ENCODE measurements at regions not wholly inside any gene's neighbourhood (a gene's known extent, or its start where the extent isn't known, plus 50 kb on each side); places are given as distances from the start of the nearest gene placed in this dataset.
"Not testable (repeated sequence)": the region's sequence is repeated elsewhere in the genome, so short reads cannot be mapped to it uniquely, and the experiment has no call there.

DNA sequence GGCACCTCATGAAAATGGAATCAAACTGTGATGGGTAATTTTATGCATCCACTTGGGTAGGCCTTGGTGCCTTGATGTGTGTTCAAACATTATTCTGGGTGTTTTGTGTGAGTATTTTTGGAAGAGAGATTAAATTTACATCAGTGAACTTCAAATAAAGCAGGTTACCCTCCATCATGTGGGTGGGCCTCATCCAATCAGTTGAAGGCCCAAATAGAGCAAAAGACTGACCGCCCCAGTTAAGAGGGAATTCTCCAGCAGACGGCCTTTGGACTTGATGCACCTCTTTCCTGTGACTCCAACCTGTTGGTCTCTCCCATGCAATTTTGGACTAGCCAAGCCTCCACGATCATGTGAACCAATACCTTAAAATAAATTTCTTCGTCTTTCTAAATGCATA is 97.7 kb upstream of the DPP6 start:
- peaks cover 27% of the 10 kb centered on the region for H3K9me3 ChIP-seq (ENCODE audit: control insufficient read depth, insufficient read depth, low read length)
- no peak overlapping the region for H3K27ac ChIP-seq (ENCODE audit: insufficient read depth, low read length)
- H3K4me3 ChIP-seq (ENCODE audit: insufficient read depth, low read depth, low read length), result no peak overlapping the region
- no peak overlapping the region for H2BK20ac ChIP-seq (ENCODE audit: low read depth, low read length)
- no CpG with 5 or more reads among the region's 4 CpGs for WGBS, 2 experiments (ENCODE audit: extremely low coverage in 2 of 2, insufficient read length in 1 of 2)
- no peak overlapping the region for H3K18ac ChIP-seq (ENCODE audit: low read depth, low read length)
- no peaks in the 10 kb centered on the region for H3K27me3 ChIP-seq (ENCODE audit: control insufficient read depth, insufficient read depth, low read length)
- H3K9me1 ChIP-seq (ENCODE audit: insufficient read depth, low read length), result no peaks in the 10 kb centered on the region
- H3K56ac ChIP-seq (ENCODE audit: extremely low read depth, insufficient read depth, low read length), result no peak overlapping the region
- no peak for DNase-seq
- no peak overlapping the region for H2AK5ac ChIP-seq (ENCODE audit: low read depth, low read length)
- no peaks in the 10 kb centered on the region for H3K4me1 ChIP-seq (ENCODE audit: control insufficient read depth, insufficient read depth, low read length)
- H2BK15ac ChIP-seq (ENCODE audit: low read depth, low read length), result no peak overlapping the region
- TF ChIP-seq, protein P1, sequence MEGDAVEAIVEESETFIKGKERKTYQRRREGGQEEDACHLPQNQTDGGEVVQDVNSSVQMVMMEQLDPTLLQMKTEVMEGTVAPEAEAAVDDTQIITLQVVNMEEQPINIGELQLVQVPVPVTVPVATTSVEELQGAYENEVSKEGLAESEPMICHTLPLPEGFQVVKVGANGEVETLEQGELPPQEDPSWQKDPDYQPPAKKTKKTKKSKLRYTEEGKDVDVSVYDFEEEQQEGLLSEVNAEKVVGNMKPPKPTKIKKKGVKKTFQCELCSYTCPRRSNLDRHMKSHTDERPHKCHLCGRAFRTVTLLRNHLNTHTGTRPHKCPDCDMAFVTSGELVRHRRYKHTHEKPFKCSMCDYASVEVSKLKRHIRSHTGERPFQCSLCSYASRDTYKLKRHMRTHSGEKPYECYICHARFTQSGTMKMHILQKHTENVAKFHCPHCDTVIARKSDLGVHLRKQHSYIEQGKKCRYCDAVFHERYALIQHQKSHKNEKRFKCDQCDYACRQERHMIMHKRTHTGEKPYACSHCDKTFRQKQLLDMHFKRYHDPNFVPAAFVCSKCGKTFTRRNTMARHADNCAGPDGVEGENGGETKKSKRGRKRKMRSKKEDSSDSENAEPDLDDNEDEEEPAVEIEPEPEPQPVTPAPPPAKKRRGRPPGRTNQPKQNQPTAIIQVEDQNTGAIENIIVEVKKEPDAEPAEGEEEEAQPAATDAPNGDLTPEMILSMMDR (conservative IDR thresholded peaks at IDR 0.05; ENCODE audit: low read depth, low read length), result no peak
- TF ChIP-seq, protein P2, sequence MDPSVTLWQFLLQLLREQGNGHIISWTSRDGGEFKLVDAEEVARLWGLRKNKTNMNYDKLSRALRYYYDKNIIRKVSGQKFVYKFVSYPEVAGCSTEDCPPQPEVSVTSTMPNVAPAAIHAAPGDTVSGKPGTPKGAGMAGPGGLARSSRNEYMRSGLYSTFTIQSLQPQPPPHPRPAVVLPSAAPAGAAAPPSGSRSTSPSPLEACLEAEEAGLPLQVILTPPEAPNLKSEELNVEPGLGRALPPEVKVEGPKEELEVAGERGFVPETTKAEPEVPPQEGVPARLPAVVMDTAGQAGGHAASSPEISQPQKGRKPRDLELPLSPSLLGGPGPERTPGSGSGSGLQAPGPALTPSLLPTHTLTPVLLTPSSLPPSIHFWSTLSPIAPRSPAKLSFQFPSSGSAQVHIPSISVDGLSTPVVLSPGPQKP (IDR thresholded peaks at IDR 0.05; ENCODE audit: borderline replicate concordance, low read depth, low read length), result no peak
- no peak for TF ChIP-seq FOS (IDR thresholded peaks at IDR 0.05; ENCODE audit: low read depth, low read length)
- H3K9ac ChIP-seq (ENCODE audit: low read depth, low read length), result no peak overlapping the region
- no peak overlapping the region for H3K4me2 ChIP-seq (ENCODE audit: low read depth, low read length)
- H3K14ac ChIP-seq (replicated peaks; ENCODE audit: low read depth, low read length), result no peak overlapping the region
- no TSS peak for BruUV-seq (replicated peaks)
- no peak overlapping the region for H2BK120ac ChIP-seq (ENCODE audit: low read depth, low read length)
- no peak for ATAC-seq (ENCODE audit: low read depth)
- in situ Hi-C loops (cut with MboI; ENCODE audit: low sequenced_read_pairs) (no loop called here), dilution Hi-C loops (cut with HindIII; ENCODE audit: low sequenced_read_pairs, unreplicated experiment) (no loop called here), intact Hi-C loops (cut with micrococcal nuclease) (no loop called here)
- no peak overlapping the region for H3K23ac ChIP-seq (ENCODE audit: low read depth, low read length)
- H3K79me1 ChIP-seq (ENCODE audit: low read depth in 1 of 2, low read length in 2 of 2), result no peaks in the 10 kb centered on the region
- H3K36me3 ChIP-seq (ENCODE audit: control insufficient read depth, insufficient read depth, low read length), result no peaks in the 10 kb centered on the region
- ChIA-PET POLR2A (ENCODE audit: unreplicated experiment) (no interaction called here), CTCF (no interaction called here)
- no peak overlapping the region for H4K8ac ChIP-seq (ENCODE audit: low read depth in 2 of 2, low read length in 2 of 2)
- H3K4ac ChIP-seq (ENCODE audit: low read depth, low read length), result no peak overlapping the region
- no peak overlapping the region for H2AK9ac ChIP-seq (replicated peaks; ENCODE audit: low read depth, low read length, poor library complexity)
- no peak overlapping the region for H4K5ac ChIP-seq (ENCODE audit: low read depth, low read length)
- H4K91ac ChIP-seq (ENCODE audit: insufficient read depth, low read depth, low read length), result no peak overlapping the region
- no peaks in the 10 kb centered on the region for H4K20me1 ChIP-seq (ENCODE audit: insufficient read depth, low read length)
- H2AFZ ChIP-seq (replicated peaks; ENCODE audit: low read length, poor library complexity), result no peak overlapping the region
- H2BK5ac ChIP-seq (ENCODE audit: low read depth, low read length, poor library complexity, severe bottlenecking), result no peak overlapping the region

GRCh38 chr7:153957677-153958076 is 94.5 kb upstream of the DPP6 start:
- H2BK20ac ChIP-seq (ENCODE audit: low read depth, low read length); in situ Hi-C loops (cut with MboI; ENCODE audit: low sequenced_read_pairs); CTCF ChIA-PET; H4K20me1 ChIP-seq (ENCODE audit: insufficient read depth, low read length); H3K4ac ChIP-seq (ENCODE audit: low read depth, low read length); BruUV-seq (replicated peaks); H3K4me2 ChIP-seq (ENCODE audit: low read depth, low read length); H4K5ac ChIP-seq (ENCODE audit: low read depth, low read length); H2AFZ ChIP-seq (replicated peaks; ENCODE audit: low read length, poor library complexity); H3K79me1 ChIP-seq (ENCODE audit: low read depth in 1 of 2, low read length in 2 of 2); intact Hi-C loops (cut with micrococcal nuclease); H2BK5ac ChIP-seq (ENCODE audit: low read depth, low read length, poor library complexity, severe bottlenecking); dilution Hi-C loops (cut with HindIII; ENCODE audit: low sequenced_read_pairs, unreplicated experiment); H2BK15ac ChIP-seq (ENCODE audit: low read depth, low read length); H2AK5ac ChIP-seq (ENCODE audit: low read depth, low read length); H2AK9ac ChIP-seq (replicated peaks; ENCODE audit: low read depth, low read length, poor library complexity); H4K8ac ChIP-seq (ENCODE audit: low read depth in 2 of 2, low read length in 2 of 2); H3K18ac ChIP-seq (ENCODE audit: low read depth, low read length); DNase-seq; ATAC-seq (ENCODE audit: low read depth); H4K91ac ChIP-seq (ENCODE audit: insufficient read depth, low read depth, low read length); H3K4me3 ChIP-seq (ENCODE audit: insufficient read depth, low read depth, low read length); H2BK120ac ChIP-seq (ENCODE audit: low read depth, low read length); H3K27ac ChIP-seq (ENCODE audit: insufficient read depth, low read length); POLR2A ChIA-PET (ENCODE audit: unreplicated experiment); H3K56ac ChIP-seq (ENCODE audit: extremely low read depth, insufficient read depth, low read length); H3K4me1 ChIP-seq (ENCODE audit: control insufficient read depth, insufficient read depth, low read length); H3K14ac ChIP-seq (replicated peaks; ENCODE audit: low read depth, low read length); H3K27me3 ChIP-seq (ENCODE audit: control insufficient read depth, insufficient read depth, low read length); H3K9ac ChIP-seq (ENCODE audit: low read depth, low read length); H3K36me3 ChIP-seq (ENCODE audit: control insufficient read depth, insufficient read depth, low read length); H3K9me1 ChIP-seq (ENCODE audit: insufficient read depth, low read length); H3K23ac ChIP-seq (ENCODE audit: low read depth, low read length): not testable (repeated sequence)
- peaks cover 15% of the 10 kb centered on the region for H3K9me3 ChIP-seq (ENCODE audit: control insufficient read depth, insufficient read depth, low read length)
- no CpG with 5 or more reads among the region's 5 CpGs for WGBS, 2 experiments (ENCODE audit: extremely low coverage in 2 of 2, insufficient read length in 1 of 2)
